GM12864 (cell line): ENCODE measurements at regions not wholly inside any gene's neighbourhood (a gene's known extent, or its start where the extent isn't known, plus 50 kb on each side); places are given as distances from the start of the nearest gene placed in this dataset.

ENCODE experiments used
- DNase-seq: peaks from one replicate; pipeline ENCODE4 v3.0.0-alpha.2; 2011; ENCODE audit warnings: low read depth
- H3K4me3 ChIP-seq: 2 replicates; pipeline ENCODE4 v1.5.1; 2011; ENCODE audit warnings: mild to moderate bottlenecking, low read depth, low read length, control low read depth
- CTCF ChIP-seq: IDR thresholded peaks from 2 replicates; pipeline ENCODE4 v1.5.1; 2011; ENCODE audit warnings: low read depth, mild to moderate bottlenecking, moderate library complexity, low read length, control low read depth, inconsistent platforms; ENCODE audit errors: missing control alignments

GRCh38 chr17:73956595-73957465, 246.6 kb upstream of the RPL38 start:
- DNase-seq = no peak
- H3K4me3 ChIP-seq = no peak overlapping the region
- TF ChIP-seq CTCF = peak; percentile 67

- TF ChIP-seq CTCF = no peak
- no peak overlapping the region for H3K4me3 ChIP-seq
- no peak for DNase-seq
Observed at GRCh38 chr17:73957564-73957963, 245.9 kb upstream of the RPL38 start.

GRCh38 chr17:73958453-73958852, 245.0 kb upstream of the RPL38 start:
- TF ChIP-seq CTCF = no peak
- no peak overlapping the region for H3K4me3 ChIP-seq

GRCh38 chr17:73960469-73960868, 243.0 kb upstream of the RPL38 start:
- no peak for DNase-seq
- no peak overlapping the region for H3K4me3 ChIP-seq
- no peak for TF ChIP-seq CTCF

More at GRCh38 chr17:73958453-73958852, 245.0 kb upstream of the RPL38 start:
- no peak for DNase-seq

GRCh38 chr17:73962308-73962707, 241.2 kb upstream of the RPL38 start:
- TF ChIP-seq CTCF = no peak
- no peak for DNase-seq
- no peak overlapping the region for H3K4me3 ChIP-seq

- no peak for DNase-seq
- H3K4me3 ChIP-seq = no peak overlapping the region
- no peak for TF ChIP-seq CTCF
Observed at GRCh38 chr17:73968680-73969079, 234.8 kb upstream of the RPL38 start.

GRCh38 chr17:73969956-73970355, 233.5 kb upstream of the RPL38 start:
- no peak for TF ChIP-seq CTCF
- no peak for DNase-seq
- H3K4me3 ChIP-seq = no peak overlapping the region
